Duodenal mucosa (tissue), 2 donors: ENCODE measurements at regions not wholly inside any gene's neighbourhood (a gene's known extent, or its start where the extent isn't known, plus 50 kb on each side); places are given as distances from the start of the nearest gene placed in this dataset.

Source experiments
- H3K27ac ChIP-seq: one replicate; pipeline ENCODE4 v1.7.0; 2013; ENCODE audit warnings: low read depth, low read length
- H3K27me3 ChIP-seq, 2 donors: one replicate each; pipeline ENCODE4 v1.7.0; 2013; ENCODE audit warnings: low read length in 2 of 2, control low read depth in 1 of 2; ENCODE audit not compliant: insufficient read depth in 2 of 2, control insufficient read depth in 1 of 2
- H3K36me3 ChIP-seq, 2 donors: one replicate each; pipeline ENCODE4 v1.7.0; 2013; ENCODE audit warnings: low read length in 2 of 2, control low read depth in 1 of 2; ENCODE audit not compliant: insufficient read depth in 2 of 2, control insufficient read depth in 1 of 2
- H3K4me1 ChIP-seq, 2 donors: one replicate each; pipeline ENCODE4 v1.7.0; 2013; ENCODE audit warnings: low read length in 2 of 2, control low read depth in 1 of 2; ENCODE audit not compliant: insufficient read depth in 2 of 2, control insufficient read depth in 1 of 2
- H3K4me3 ChIP-seq, 2 donors: one replicate each; pipeline ENCODE4 v1.7.0; 2013; ENCODE audit warnings: low read length in 2 of 2, low read depth in 1 of 2
- H3K9ac ChIP-seq, 2 donors: one replicate each; pipeline ENCODE4 v1.7.0; 2013; ENCODE audit warnings: low read length in 2 of 2, low read depth in 1 of 2
- H3K9me3 ChIP-seq, 2 donors: one replicate each; pipeline ENCODE4 v1.7.0; 2013; ENCODE audit warnings: low read length in 2 of 2, control low read depth in 1 of 2; ENCODE audit not compliant: control insufficient read depth in 1 of 2

- Histone ChIP-seq H3K27me3 (no peaks in the 10 kb centered on the region), H3K36me3 (no peaks in the 10 kb centered on the region), H3K4me3 (peak overlapping the region in 1 of 2 donors; percentile 36), H3K4me1 (no peaks in the 10 kb centered on the region), H3K9me3 (no peaks in the 10 kb centered on the region), H3K27ac (no peak overlapping the region), H3K9ac (no peak overlapping the region)
Observed at GRCh38 chr15:69939513-69940440, 157.9 kb downstream of the TLE3 start.

GRCh38 chr15:69940441-69941300 is 157.0 kb downstream of the TLE3 start:
- no peaks in the 10 kb centered on the region for H3K4me1 ChIP-seq
- no peak overlapping the region for H3K9ac ChIP-seq
- H3K9me3 ChIP-seq: no peaks in the 10 kb centered on the region
- H3K4me3 ChIP-seq: no peak overlapping the region
- no peaks in the 10 kb centered on the region for H3K36me3 ChIP-seq
- no peak overlapping the region for H3K27ac ChIP-seq
- H3K27me3 ChIP-seq: no peaks in the 10 kb centered on the region

DNA sequence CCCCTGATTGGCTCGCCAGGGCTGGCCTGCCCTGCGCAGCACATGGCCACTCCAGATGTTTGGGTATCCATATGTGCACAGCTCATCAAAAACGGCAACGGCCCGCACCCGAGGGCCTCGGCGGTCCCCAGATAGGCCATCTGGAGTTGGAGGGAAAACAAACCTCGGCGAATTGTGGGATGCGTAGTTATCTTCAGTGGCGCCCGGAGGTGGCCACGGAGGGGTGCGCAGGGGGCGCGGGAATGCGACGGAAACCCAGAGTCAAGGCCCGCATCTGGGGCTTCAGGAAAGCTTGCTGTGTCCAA is 156.5 kb downstream of the TLE3 start:
- no peak overlapping the region for H3K27ac ChIP-seq
- no peaks in the 10 kb centered on the region for H3K36me3 ChIP-seq
- no peaks in the 10 kb centered on the region for H3K4me1 ChIP-seq
- no peaks in the 10 kb centered on the region for H3K9me3 ChIP-seq
- H3K9ac ChIP-seq: no peak overlapping the region
- no peaks in the 10 kb centered on the region for H3K27me3 ChIP-seq
- no peak overlapping the region for H3K4me3 ChIP-seq

GRCh38 chr15:69941706-69942495 is 155.8 kb downstream of the TLE3 start:
- Histone ChIP-seq H3K4me1 (no peaks in the 10 kb centered on the region), H3K9me3 (no peaks in the 10 kb centered on the region), H3K4me3 (no peak overlapping the region), H3K27me3 (no peaks in the 10 kb centered on the region), H3K27ac (no peak overlapping the region), H3K9ac (no peak overlapping the region), H3K36me3 (no peaks in the 10 kb centered on the region)

DNA sequence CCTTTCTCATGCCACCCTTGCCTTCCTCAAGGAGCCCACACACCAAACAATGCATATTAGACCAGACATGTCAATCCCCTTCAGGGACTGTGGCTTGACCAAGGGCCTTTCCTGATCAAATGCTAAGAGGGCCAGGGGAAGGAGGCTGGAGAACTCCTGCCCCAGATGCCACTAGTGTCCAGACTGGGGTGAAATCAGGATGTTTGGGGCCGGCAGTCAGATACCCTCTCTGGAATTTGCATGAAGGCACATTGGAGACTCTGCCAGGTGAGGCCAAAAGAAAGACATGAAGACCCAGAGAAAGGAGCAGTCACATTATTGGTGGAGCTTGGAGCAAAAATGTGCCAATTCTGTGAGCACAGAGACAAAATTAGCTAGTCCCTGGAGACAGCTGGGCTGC is 154.1 kb downstream of the TLE3 start:
- H3K27me3 ChIP-seq: no peaks in the 10 kb centered on the region
- no peaks in the 10 kb centered on the region for H3K9me3 ChIP-seq
- H3K4me1 ChIP-seq: no peaks in the 10 kb centered on the region
- H3K4me3 ChIP-seq: no peak overlapping the region
- no peak overlapping the region for H3K9ac ChIP-seq
- H3K36me3 ChIP-seq: no peaks in the 10 kb centered on the region
- no peak overlapping the region for H3K27ac ChIP-seq

DNA sequence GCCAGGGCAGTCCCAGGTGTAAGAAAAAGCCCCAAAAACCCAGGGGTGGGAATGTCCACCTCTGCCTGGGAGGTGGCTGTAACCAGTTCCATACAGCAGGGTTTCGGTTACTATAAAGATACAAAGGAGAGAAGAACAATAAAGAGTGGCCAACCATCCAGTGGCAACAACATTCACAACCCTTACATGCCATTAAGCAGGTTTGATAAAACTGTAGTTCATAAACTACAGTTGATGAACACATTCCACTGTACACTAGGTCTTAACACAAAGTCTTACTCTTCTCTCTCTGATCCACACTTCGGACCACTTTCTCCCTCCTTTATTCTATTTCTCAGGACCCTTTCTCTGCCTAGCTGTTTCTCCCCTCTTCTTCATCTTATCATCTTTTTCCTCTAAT is 152.0 kb downstream of the TLE3 start:
- Histone ChIP-seq H3K27me3 (no peaks in the 10 kb centered on the region), H3K9me3 (no peaks in the 10 kb centered on the region), H3K36me3 (no peaks in the 10 kb centered on the region), H3K4me1 (no peaks in the 10 kb centered on the region), H3K27ac (no peak overlapping the region), H3K9ac (no peak overlapping the region), H3K4me3 (no peak overlapping the region)

DNA sequence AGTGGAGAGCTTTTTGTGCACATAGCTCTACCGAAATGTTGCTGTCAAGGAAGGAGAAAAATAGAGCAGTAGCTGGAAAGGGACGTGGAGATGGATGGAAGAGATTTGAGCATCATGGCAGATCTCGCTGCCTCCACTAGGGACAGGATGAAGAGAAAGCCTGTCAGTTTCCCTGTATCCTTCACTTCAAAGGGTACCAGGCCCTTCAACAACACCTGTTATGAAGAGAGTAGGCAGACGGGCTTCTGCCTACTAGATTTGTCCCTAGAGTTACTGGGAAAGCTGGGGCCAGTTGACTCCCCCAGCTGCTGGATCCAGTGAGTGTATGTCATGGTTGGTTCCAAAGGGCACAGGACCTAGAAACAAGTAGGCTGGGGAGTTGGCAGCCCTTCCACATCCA is 150.8 kb downstream of the TLE3 start:
- Histone ChIP-seq H3K36me3 (no peaks in the 10 kb centered on the region), H3K9me3 (no peaks in the 10 kb centered on the region), H3K27ac (no peak overlapping the region), H3K9ac (no peak overlapping the region), H3K4me3 (no peak overlapping the region), H3K4me1 (no peaks in the 10 kb centered on the region), H3K27me3 (no peaks in the 10 kb centered on the region)

GRCh38 chr15:69947394-69947793 is 150.3 kb downstream of the TLE3 start:
- no peaks in the 10 kb centered on the region for H3K27me3 ChIP-seq
- no peaks in the 10 kb centered on the region for H3K4me1 ChIP-seq
- no peak overlapping the region for H3K27ac ChIP-seq
- no peak overlapping the region for H3K9ac ChIP-seq
- no peaks in the 10 kb centered on the region for H3K36me3 ChIP-seq
- H3K9me3 ChIP-seq: no peaks in the 10 kb centered on the region
- no peak overlapping the region for H3K4me3 ChIP-seq

DNA sequence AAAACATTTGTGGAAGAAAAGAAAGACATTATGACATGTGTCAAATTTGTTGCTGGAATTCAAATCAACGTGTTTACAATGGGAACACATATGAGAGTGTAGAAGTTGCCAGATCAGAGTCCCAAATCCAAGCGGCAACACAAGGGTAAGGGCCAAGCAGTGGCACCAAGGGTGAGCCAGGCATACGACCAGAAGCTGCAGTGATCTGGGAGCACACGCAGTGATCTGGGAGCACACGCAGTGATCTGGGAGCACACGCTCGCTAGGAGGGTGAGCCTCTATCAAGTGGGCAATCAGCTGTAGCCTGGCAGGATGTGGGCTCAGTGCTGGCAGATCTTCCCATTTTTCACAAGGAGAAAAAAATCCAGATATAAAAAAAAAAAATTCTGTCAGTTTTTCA is 148.2 kb downstream of the TLE3 start:
- Histone ChIP-seq H3K36me3 (no peaks in the 10 kb centered on the region), H3K27me3 (peaks cover 0 to 9% of the 10 kb centered on the region in 2 donors), H3K27ac (no peak overlapping the region), H3K9me3 (no peaks in the 10 kb centered on the region), H3K4me1 (no peaks in the 10 kb centered on the region), H3K9ac (no peak overlapping the region), H3K4me3 (no peak overlapping the region)
